ENCODE measurements at regions not wholly inside any gene's neighbourhood (a gene's known extent, or its start where the extent isn't known, plus 50 kb on each side); places are given as distances from the start of the nearest gene placed in this dataset.

GRCh38 chr3:89974903-89975519, 867.6 kb downstream of the EPHA3 start:
- H3K36me3 Mint-ChIP-seq (ENCODE audit: insufficient read depth), result no peaks in the 10 kb centered on the region
- no peaks in the 10 kb centered on the region for H3K27me3 Mint-ChIP-seq
- H3K9me3 Mint-ChIP-seq (ENCODE audit: low read depth), result no peaks in the 10 kb centered on the region
- TF ChIP-seq, protein P1, sequence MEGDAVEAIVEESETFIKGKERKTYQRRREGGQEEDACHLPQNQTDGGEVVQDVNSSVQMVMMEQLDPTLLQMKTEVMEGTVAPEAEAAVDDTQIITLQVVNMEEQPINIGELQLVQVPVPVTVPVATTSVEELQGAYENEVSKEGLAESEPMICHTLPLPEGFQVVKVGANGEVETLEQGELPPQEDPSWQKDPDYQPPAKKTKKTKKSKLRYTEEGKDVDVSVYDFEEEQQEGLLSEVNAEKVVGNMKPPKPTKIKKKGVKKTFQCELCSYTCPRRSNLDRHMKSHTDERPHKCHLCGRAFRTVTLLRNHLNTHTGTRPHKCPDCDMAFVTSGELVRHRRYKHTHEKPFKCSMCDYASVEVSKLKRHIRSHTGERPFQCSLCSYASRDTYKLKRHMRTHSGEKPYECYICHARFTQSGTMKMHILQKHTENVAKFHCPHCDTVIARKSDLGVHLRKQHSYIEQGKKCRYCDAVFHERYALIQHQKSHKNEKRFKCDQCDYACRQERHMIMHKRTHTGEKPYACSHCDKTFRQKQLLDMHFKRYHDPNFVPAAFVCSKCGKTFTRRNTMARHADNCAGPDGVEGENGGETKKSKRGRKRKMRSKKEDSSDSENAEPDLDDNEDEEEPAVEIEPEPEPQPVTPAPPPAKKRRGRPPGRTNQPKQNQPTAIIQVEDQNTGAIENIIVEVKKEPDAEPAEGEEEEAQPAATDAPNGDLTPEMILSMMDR (IDR thresholded peaks at IDR 0.05; ENCODE audit: unreplicated experiment), result no peak
- H3K4me3 Mint-ChIP-seq (ENCODE audit: low read depth), result no peak overlapping the region
- H3K4me1 Mint-ChIP-seq (ENCODE audit: low read depth), result peaks cover 4% of the 10 kb centered on the region
- DNase-seq (ENCODE audit: low spot score, unreplicated experiment), result no peak
- H3K27ac Mint-ChIP-seq, result no peak overlapping the region

- Mint-ChIP-seq H3K9me3 (ENCODE audit: low read depth) (peaks cover 12% of the 10 kb centered on the region), H3K36me3 (ENCODE audit: insufficient read depth) (no peaks in the 10 kb centered on the region), H3K4me1 (ENCODE audit: low read depth) (no peaks in the 10 kb centered on the region), H3K4me3 (ENCODE audit: low read depth) (no peak overlapping the region), H3K27me3 (no peaks in the 10 kb centered on the region), H3K27ac (no peak overlapping the region)
- TF ChIP-seq, protein P1 (IDR thresholded peaks at IDR 0.05; ENCODE audit: unreplicated experiment), result no peak
- DNase-seq (ENCODE audit: low spot score, unreplicated experiment), result no peak
These were observed 876.0 kb downstream of the EPHA3 start for GRCh38 chr3:89983449-89983848.

GRCh38 chr3:90005281-90005847, 897.9 kb downstream of the EPHA3 start:
- H3K36me3 Mint-ChIP-seq (ENCODE audit: insufficient read depth), result no peaks in the 10 kb centered on the region
- TF ChIP-seq, protein P1 (IDR thresholded peaks at IDR 0.05; ENCODE audit: unreplicated experiment), result no peak
- H3K27ac Mint-ChIP-seq, result no peak overlapping the region
- H3K27me3 Mint-ChIP-seq, result no peaks in the 10 kb centered on the region
- no peak for DNase-seq (ENCODE audit: low spot score, unreplicated experiment)
- no peaks in the 10 kb centered on the region for H3K9me3 Mint-ChIP-seq (ENCODE audit: low read depth)
- H3K4me1 Mint-ChIP-seq (ENCODE audit: low read depth), result peaks cover 4% of the 10 kb centered on the region
- no peak overlapping the region for H3K4me3 Mint-ChIP-seq (ENCODE audit: low read depth)

DNA sequence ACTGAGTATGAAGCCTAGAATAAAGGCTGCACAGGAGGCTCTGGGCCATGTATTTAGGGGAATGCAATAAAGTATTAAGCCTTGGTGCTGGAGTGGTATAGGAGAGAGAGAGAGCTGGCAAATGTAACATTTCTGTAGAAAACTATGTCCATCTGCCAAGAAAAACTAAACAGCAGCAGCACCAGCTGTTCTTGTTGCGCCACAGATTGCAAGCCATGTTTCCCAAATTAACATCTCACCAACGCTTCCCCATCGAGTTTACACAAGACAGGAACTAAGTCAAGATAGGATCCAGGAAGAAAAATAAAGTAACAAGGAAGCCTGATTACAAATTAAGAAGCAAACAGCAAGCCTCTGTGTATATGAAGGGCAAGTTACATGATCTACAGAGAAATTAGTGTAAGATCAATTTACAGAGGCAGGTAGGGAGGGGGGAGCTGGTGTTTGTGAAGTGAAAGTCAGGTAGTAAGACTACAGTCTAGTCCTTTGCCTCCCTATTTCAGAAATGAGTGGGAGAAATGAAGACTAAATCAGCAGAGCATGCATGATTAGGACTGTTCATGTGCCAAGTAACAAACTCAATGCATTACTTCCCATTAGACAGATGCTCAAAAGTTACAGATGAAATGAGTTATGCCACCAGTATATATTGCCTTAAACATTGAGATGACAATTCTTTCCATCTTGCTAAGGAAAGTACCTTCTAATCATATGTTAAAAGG, 900.5 kb downstream of the EPHA3 start:
- no peaks in the 10 kb centered on the region for H3K36me3 Mint-ChIP-seq (ENCODE audit: insufficient read depth)
- no peak overlapping the region for H3K4me3 Mint-ChIP-seq (ENCODE audit: low read depth)
- H3K4me1 Mint-ChIP-seq (ENCODE audit: low read depth), result peaks cover 6% of the 10 kb centered on the region
- DNase-seq (ENCODE audit: low spot score, unreplicated experiment), result no peak
- no peak overlapping the region for H3K27ac Mint-ChIP-seq
- TF ChIP-seq, protein P1 (IDR thresholded peaks at IDR 0.05; ENCODE audit: unreplicated experiment), result no peak
- H3K9me3 Mint-ChIP-seq (ENCODE audit: low read depth), result no peaks in the 10 kb centered on the region
- H3K27me3 Mint-ChIP-seq, result no peaks in the 10 kb centered on the region

GRCh38 chr3:90010341-90010740, 902.9 kb downstream of the EPHA3 start:
- Mint-ChIP-seq H3K4me3 (ENCODE audit: low read depth) (no peak overlapping the region), H3K4me1 (ENCODE audit: low read depth) (peaks cover 6% of the 10 kb centered on the region)

More at GRCh38 chr3:90010341-90010740, 902.9 kb downstream of the EPHA3 start:
- Mint-ChIP-seq H3K27me3 (no peaks in the 10 kb centered on the region), H3K27ac (no peak overlapping the region), H3K9me3 (ENCODE audit: low read depth) (no peaks in the 10 kb centered on the region), H3K36me3 (ENCODE audit: insufficient read depth) (no peaks in the 10 kb centered on the region)
- DNase-seq (ENCODE audit: low spot score, unreplicated experiment), result no peak
- TF ChIP-seq, protein P1 (IDR thresholded peaks at IDR 0.05; ENCODE audit: unreplicated experiment), result no peak
